ENCODE measurements at regions not wholly inside any gene's neighbourhood (a gene's known extent, or its start where the extent isn't known, plus 50 kb on each side); places are given as distances from the start of the nearest gene placed in this dataset.
"Not testable (repeated sequence)": the region's sequence is repeated elsewhere in the genome, so short reads cannot be mapped to it uniquely, and the experiment has no call there.

- Histone ChIP-seq H3K9me3 (replicated peaks) (no peaks in the 10 kb centered on the region), H3K27me3 (ENCODE audit: low read depth) (no peaks in the 10 kb centered on the region), H3K36me3 (no peaks in the 10 kb centered on the region), H3K4me1 (no peaks in the 10 kb centered on the region), H3K27ac (replicated peaks) (no peak overlapping the region), H3K4me3 (no peak overlapping the region)
- DNase-seq, result no peak
- TF ChIP-seq CTCF (IDR thresholded peaks at IDR 0.05; ENCODE audit: borderline replicate concordance), result no peak
- intact Hi-C loops (cut with micrococcal nuclease), result no loop called here
Measured at GRCh38 chr2:82023710-82024109, 1719.2 kb upstream of the LRRTM1 start.

- Histone ChIP-seq H3K27ac (replicated peaks) (no peak overlapping the region), H3K36me3 (no peaks in the 10 kb centered on the region), H3K9me3 (replicated peaks) (no peaks in the 10 kb centered on the region), H3K4me3 (no peak overlapping the region), H3K27me3 (ENCODE audit: low read depth) (no peaks in the 10 kb centered on the region), H3K4me1 (no peaks in the 10 kb centered on the region)
- intact Hi-C loops (cut with micrococcal nuclease), result no loop called here
- DNase-seq, result no peak
- TF ChIP-seq CTCF (IDR thresholded peaks at IDR 0.05; ENCODE audit: borderline replicate concordance), result no peak
Measured at GRCh38 chr2:82013641-82014040, 1709.1 kb upstream of the LRRTM1 start.

GRCh38 chr2:82007071-82007664, 1702.6 kb upstream of the LRRTM1 start:
- Histone ChIP-seq H3K27me3 (ENCODE audit: low read depth) (no peaks in the 10 kb centered on the region), H3K27ac (replicated peaks) (no peak overlapping the region), H3K36me3 (no peaks in the 10 kb centered on the region), H3K4me3 (no peak overlapping the region), H3K4me1 (no peaks in the 10 kb centered on the region), H3K9me3 (replicated peaks) (no peaks in the 10 kb centered on the region)
- TF ChIP-seq CTCF (IDR thresholded peaks at IDR 0.05; ENCODE audit: borderline replicate concordance), result no peak
- intact Hi-C loops (cut with micrococcal nuclease), result no loop called here
- no peak for DNase-seq

DNA sequence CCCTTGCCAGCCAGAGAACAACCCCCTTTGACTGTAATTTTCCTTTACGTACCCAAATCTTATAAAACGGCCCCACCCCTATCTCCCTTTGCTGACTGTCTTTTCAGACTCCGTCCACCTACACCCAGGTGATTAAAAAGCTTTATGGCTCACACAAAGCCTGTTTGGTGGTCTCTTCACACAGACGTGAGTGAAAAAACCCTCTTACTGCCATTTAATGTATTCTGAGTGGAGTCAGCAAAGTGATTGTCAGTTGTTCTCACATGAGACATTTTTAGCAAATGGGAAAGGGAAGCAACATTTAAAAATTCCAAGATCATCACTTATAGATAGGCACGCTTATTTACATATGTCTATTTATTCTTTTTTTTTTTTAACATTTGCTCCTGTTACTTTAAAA, 1701.3 kb upstream of the LRRTM1 start:
- H3K27me3 ChIP-seq (ENCODE audit: low read depth); intact Hi-C loops (cut with micrococcal nuclease); H3K4me1 ChIP-seq; DNase-seq; H3K27ac ChIP-seq (replicated peaks); H3K9me3 ChIP-seq (replicated peaks); H3K36me3 ChIP-seq; H3K4me3 ChIP-seq: not testable (repeated sequence)

- Histone ChIP-seq H3K27me3 (ENCODE audit: low read depth) (no peaks in the 10 kb centered on the region), H3K4me1 (no peaks in the 10 kb centered on the region), H3K4me3 (no peak overlapping the region), H3K9me3 (replicated peaks) (no peaks in the 10 kb centered on the region), H3K36me3 (no peaks in the 10 kb centered on the region), H3K27ac (replicated peaks) (no peak overlapping the region)
- no peak for DNase-seq
- intact Hi-C loops (cut with micrococcal nuclease), result no loop called here
- TF ChIP-seq CTCF (IDR thresholded peaks at IDR 0.05; ENCODE audit: borderline replicate concordance), result no peak
Measured at GRCh38 chr2:82001614-82002013, 1697.1 kb upstream of the LRRTM1 start.

DNA sequence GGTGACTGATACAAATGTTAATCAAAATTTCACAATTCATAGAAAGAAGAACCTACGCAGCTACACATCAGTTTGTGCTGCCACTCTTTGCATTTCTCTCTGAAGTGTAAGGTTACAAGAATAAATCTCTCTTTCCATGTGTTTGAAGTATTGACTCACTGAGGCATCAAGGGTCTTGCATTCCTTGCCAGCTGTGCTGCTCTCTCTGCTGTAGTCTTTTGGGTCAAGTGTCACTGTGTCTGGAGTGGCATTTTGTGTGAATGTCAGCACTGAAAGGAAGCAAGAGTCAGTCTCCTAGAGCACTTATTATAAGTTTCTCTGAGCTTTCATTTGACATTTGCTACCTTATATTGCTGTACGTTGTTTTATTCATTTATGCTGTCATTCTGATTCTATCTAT, 1696.1 kb upstream of the LRRTM1 start:
- no peak for TF ChIP-seq CTCF (IDR thresholded peaks at IDR 0.05; ENCODE audit: borderline replicate concordance)
- no peak for DNase-seq
- intact Hi-C loops (cut with micrococcal nuclease), result no loop called here

More for the DNA sequence above, 1696.1 kb upstream of the LRRTM1 start:
- Histone ChIP-seq H3K27me3 (ENCODE audit: low read depth) (no peaks in the 10 kb centered on the region), H3K4me1 (no peaks in the 10 kb centered on the region), H3K9me3 (replicated peaks) (no peaks in the 10 kb centered on the region), H3K4me3 (no peak overlapping the region), H3K27ac (replicated peaks) (no peak overlapping the region), H3K36me3 (no peaks in the 10 kb centered on the region)

Data from left ventricle myocardium inferior (tissue), 1 donor.